ENCODE measurements at regions not wholly inside any gene's neighbourhood (a gene's known extent, or its start where the extent isn't known, plus 50 kb on each side); places are given as distances from the start of the nearest gene placed in this dataset.

- DNase-seq = no peak
- H3K27me3 ChIP-seq (ENCODE audit: control insufficient read depth in 2 of 2, insufficient read depth in 2 of 2, low read length in 2 of 2) = no peaks in the 10 kb centered on the region
- no peak overlapping the region for H3K4me3 ChIP-seq (replicated peaks in 1 of 3; ENCODE audit: low read depth in 2 of 3, low read length in 3 of 3)
- H3K27ac Mint-ChIP-seq = no peak overlapping the region
- H3K4me2 ChIP-seq (replicated peaks; ENCODE audit: extremely low read depth, low read length, poor library complexity, severe bottlenecking) = no peak overlapping the region
- H3K79me2 ChIP-seq (ENCODE audit: insufficient read depth, low read length) = no peaks in the 10 kb centered on the region
- intact Hi-C loops (cut with micrococcal nuclease) = no loop called here
- H3K27ac ChIP-seq (ENCODE audit: low read depth in 1 of 2, low read length in 2 of 2) = no peak overlapping the region
- peaks cover 0 to 1% (median 0%) of the 10 kb centered on the region in 3 donors for H3K27me3 Mint-ChIP-seq (ENCODE audit: low read depth in 3 of 3)
- no peak overlapping the region for H3K9ac ChIP-seq (ENCODE audit: insufficient read depth, low read length, poor library complexity, severe bottlenecking)
- no peak for TF ChIP-seq CTCF (IDR thresholded peaks at IDR 0.05)
- no peak overlapping the region for H3K4me3 Mint-ChIP-seq
- peaks cover 0 to 9% (median 0%) of the 10 kb centered on the region in 7 donors for H3K9me3 Mint-ChIP-seq
- H2AFZ ChIP-seq (ENCODE audit: insufficient read depth, low read depth, low read length, poor library complexity, severe bottlenecking) = no peak overlapping the region
- no peaks in the 10 kb centered on the region for H3K4me1 Mint-ChIP-seq
- H3K4me1 ChIP-seq (ENCODE audit: control insufficient read depth in 1 of 2, insufficient read depth in 2 of 2, low read length in 2 of 2) = no peaks in the 10 kb centered on the region
- no peaks in the 10 kb centered on the region for H3K36me3 ChIP-seq (replicated peaks in 1 of 2; ENCODE audit: control insufficient read depth in 1 of 2, insufficient read depth in 2 of 2, low read length in 2 of 2)
- H4K20me1 ChIP-seq (ENCODE audit: insufficient read depth, low read length) = no peaks in the 10 kb centered on the region
- no peaks in the 10 kb centered on the region for H3K36me3 Mint-ChIP-seq
- H3K9me3 ChIP-seq (replicated peaks in 1 of 2; ENCODE audit: control insufficient read depth in 1 of 2, insufficient read depth in 1 of 2, low read length in 2 of 2) = no peaks in the 10 kb centered on the region
- no CpG with 5 or more reads among the region's 2 CpGs for WGBS (ENCODE audit: insufficient coverage)
Observed at GRCh38 chr4:121534187-121534586, 153.4 kb upstream of the QRFPR start.

GRCh38 chr4:121526509-121526908 lies 145.7 kb upstream of the QRFPR start:
- H3K4me1 ChIP-seq (ENCODE audit: control insufficient read depth in 1 of 2, insufficient read depth in 2 of 2, low read length in 2 of 2) = no peaks in the 10 kb centered on the region
- no peaks in the 10 kb centered on the region for H3K79me2 ChIP-seq (ENCODE audit: insufficient read depth, low read length)
- H2AFZ ChIP-seq (ENCODE audit: insufficient read depth, low read depth, low read length, poor library complexity, severe bottlenecking) = no peak overlapping the region
- Mint-ChIP-seq H3K27me3 (ENCODE audit: low read depth in 3 of 3) (peaks cover 0 to 3% (median 1%) of the 10 kb centered on the region in 3 donors), H3K9me3 (peaks cover 0 to 6% (median 0%) of the 10 kb centered on the region in 7 donors), H3K36me3 (no peaks in the 10 kb centered on the region), H3K4me3 (no peak overlapping the region), H3K27ac (no peak overlapping the region), H3K4me1 (no peaks in the 10 kb centered on the region)
- no peak overlapping the region for H3K9ac ChIP-seq (ENCODE audit: insufficient read depth, low read length, poor library complexity, severe bottlenecking)
- no peaks in the 10 kb centered on the region for H4K20me1 ChIP-seq (ENCODE audit: insufficient read depth, low read length)
- H3K27me3 ChIP-seq (ENCODE audit: control insufficient read depth in 2 of 2, insufficient read depth in 2 of 2, low read length in 2 of 2) = no peaks in the 10 kb centered on the region
- no peak for TF ChIP-seq CTCF (IDR thresholded peaks at IDR 0.05)
- no peaks in the 10 kb centered on the region for H3K36me3 ChIP-seq (replicated peaks in 1 of 2; ENCODE audit: control insufficient read depth in 1 of 2, insufficient read depth in 2 of 2, low read length in 2 of 2)
- no peak overlapping the region for H3K4me2 ChIP-seq (replicated peaks; ENCODE audit: extremely low read depth, low read length, poor library complexity, severe bottlenecking)
- no peaks in the 10 kb centered on the region for H3K9me3 ChIP-seq (replicated peaks in 1 of 2; ENCODE audit: control insufficient read depth in 1 of 2, insufficient read depth in 1 of 2, low read length in 2 of 2)
- 100% methylated on average over 3 of the region's 3 CpGs for WGBS (ENCODE audit: insufficient coverage)
- no peak overlapping the region for H3K4me3 ChIP-seq (replicated peaks in 1 of 3; ENCODE audit: low read depth in 2 of 3, low read length in 3 of 3)
- intact Hi-C loops (cut with micrococcal nuclease) = no loop called here
- no peak for DNase-seq
- no peak overlapping the region for H3K27ac ChIP-seq (ENCODE audit: low read depth in 1 of 2, low read length in 2 of 2)

All from CD14-positive monocyte (primary cell).